HUES48 (cell line): ENCODE measurements at regions not wholly inside any gene's neighbourhood (a gene's known extent, or its start where the extent isn't known, plus 50 kb on each side); places are given as distances from the start of the nearest gene placed in this dataset.
"Not testable (repeated sequence)": the region's sequence is repeated elsewhere in the genome, so short reads cannot be mapped to it uniquely, and the experiment has no call there.

Experiments
- H3K27ac ChIP-seq: one replicate; pipeline ENCODE4 v1.7.0; 2013; ENCODE audit warnings: low read depth, low read length, inconsistent platforms
- H3K27me3 ChIP-seq: 2 replicates; pipeline ENCODE4 v1.6.1; 2013; ENCODE audit warnings: mild to moderate bottlenecking, low read length; ENCODE audit not compliant: control insufficient read depth, insufficient read depth
- H3K36me3 ChIP-seq: 2 replicates; pipeline ENCODE4 v1.6.1; 2013; ENCODE audit warnings: low read length; ENCODE audit not compliant: control insufficient read depth, insufficient read depth
- H3K4me1 ChIP-seq: 2 replicates; pipeline ENCODE4 v1.6.1; 2013; ENCODE audit warnings: mild to moderate bottlenecking, low read length; ENCODE audit not compliant: control insufficient read depth, insufficient read depth
- H3K4me3 ChIP-seq: 2 replicates; pipeline ENCODE4 v1.5.1; 2013; ENCODE audit warnings: mild to moderate bottlenecking, low read depth, low read length
- H3K9ac ChIP-seq: 2 replicates; pipeline ENCODE4 v1.6.1; 2013; ENCODE audit warnings: mild to moderate bottlenecking, low read depth, low read length, moderate library complexity
- H3K9me3 ChIP-seq: 2 replicates; pipeline ENCODE4 v1.6.1; 2013; ENCODE audit warnings: low read length; ENCODE audit not compliant: control insufficient read depth, insufficient read depth

DNA sequence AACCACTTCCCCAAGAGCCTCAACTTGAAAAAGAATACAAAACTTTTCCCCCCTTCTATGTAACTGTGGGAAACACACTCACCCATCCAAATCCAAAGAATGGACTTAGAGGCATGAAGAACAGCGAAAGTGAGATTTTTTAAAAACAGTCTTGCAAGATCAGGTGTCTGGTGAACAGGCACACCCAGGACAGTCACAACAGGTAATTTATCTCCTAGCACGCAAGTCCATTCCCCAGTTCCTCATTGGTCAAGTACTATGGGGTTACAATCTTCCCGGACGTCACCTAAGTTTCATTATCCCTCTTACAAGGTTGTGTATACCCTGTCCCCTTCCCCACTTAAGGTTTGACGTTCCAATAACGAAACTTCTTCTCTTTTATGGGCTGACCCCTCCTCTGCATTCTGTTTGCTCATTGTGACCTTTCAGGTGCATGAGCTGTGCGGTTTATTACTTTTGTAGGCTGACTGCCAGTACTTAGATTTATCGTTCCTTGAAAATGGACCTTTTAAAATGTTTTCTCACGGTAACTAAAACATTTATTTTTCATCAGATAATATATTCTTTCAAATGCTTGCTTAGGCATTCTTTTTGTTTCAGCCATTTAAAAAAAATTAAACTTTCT is 1401.9 kb downstream of the FAM181B start:
- no peak overlapping the region for H3K9ac ChIP-seq
- H3K27me3 ChIP-seq: no peaks in the 10 kb centered on the region
- H3K36me3 ChIP-seq: no peaks in the 10 kb centered on the region
- no peak overlapping the region for H3K4me3 ChIP-seq
- H3K4me1 ChIP-seq: no peaks in the 10 kb centered on the region
- no peak overlapping the region for H3K27ac ChIP-seq
- H3K9me3 ChIP-seq: no peaks in the 10 kb centered on the region

GRCh38 chr11:81331088-81331487 is 1402.6 kb downstream of the FAM181B start:
- no peaks in the 10 kb centered on the region for H3K9me3 ChIP-seq
- H3K9ac ChIP-seq: no peak overlapping the region
- H3K27me3 ChIP-seq: no peaks in the 10 kb centered on the region
- H3K4me1 ChIP-seq: no peaks in the 10 kb centered on the region
- H3K4me3 ChIP-seq: no peak overlapping the region
- no peak overlapping the region for H3K27ac ChIP-seq
- no peaks in the 10 kb centered on the region for H3K36me3 ChIP-seq

DNA sequence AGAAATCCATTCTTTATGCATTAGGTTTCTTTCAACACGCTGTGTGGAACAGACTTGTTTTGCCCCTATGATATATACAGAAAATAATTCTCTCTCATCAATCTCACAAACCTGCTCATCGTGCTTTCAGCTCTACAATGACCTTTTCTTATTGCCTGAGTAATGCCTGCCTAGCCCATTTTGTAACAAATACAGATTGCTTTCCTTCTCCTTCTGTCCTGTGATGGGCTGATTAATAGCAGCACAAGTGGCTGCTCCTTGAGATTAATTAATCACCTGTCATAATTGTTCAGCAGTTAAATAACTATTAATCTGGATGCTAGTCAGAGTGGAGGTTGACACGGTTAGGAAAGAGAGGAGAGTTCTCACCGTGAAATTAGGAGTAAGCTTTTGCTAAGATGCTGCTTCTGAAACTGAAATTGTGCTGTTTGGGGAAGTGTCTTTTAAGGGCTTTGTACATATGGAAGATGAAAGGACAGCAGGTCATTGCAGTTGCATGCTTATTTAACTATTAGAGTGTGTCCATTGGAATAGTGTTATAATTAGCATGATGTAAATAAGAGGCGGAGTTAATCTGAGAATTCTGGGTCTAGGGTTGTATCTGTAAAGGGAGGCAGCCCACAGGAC is 1430.5 kb downstream of the FAM181B start:
- Histone ChIP-seq H3K9ac (no peak overlapping the region), H3K9me3 (no peaks in the 10 kb centered on the region), H3K27ac (no peak overlapping the region), H3K4me1 (no peaks in the 10 kb centered on the region), H3K4me3 (no peak overlapping the region), H3K27me3 (no peaks in the 10 kb centered on the region), H3K36me3 (no peaks in the 10 kb centered on the region)

- Histone ChIP-seq H3K36me3 (no peaks in the 10 kb centered on the region), H3K27ac (no peak overlapping the region), H3K9me3 (no peaks in the 10 kb centered on the region), H3K4me3 (no peak overlapping the region), H3K4me1 (no peaks in the 10 kb centered on the region), H3K27me3 (no peaks in the 10 kb centered on the region), H3K9ac (no peak overlapping the region)
Measured at GRCh38 chr11:81301166-81301830, 1432.4 kb downstream of the FAM181B start.

- Histone ChIP-seq H3K27me3 (no peaks in the 10 kb centered on the region), H3K27ac (no peak overlapping the region), H3K9ac (no peak overlapping the region), H3K36me3 (no peaks in the 10 kb centered on the region), H3K9me3 (no peaks in the 10 kb centered on the region; the same call in 1 of the 2 replicates), H3K4me1 (peaks cover 14% of the 10 kb centered on the region), H3K4me3 (no peak overlapping the region)
Measured at GRCh38 chr11:81286959-81287358, 1446.7 kb downstream of the FAM181B start.

- Histone ChIP-seq H3K27me3 (no peaks in the 10 kb centered on the region), H3K4me3 (no peak overlapping the region), H3K36me3 (no peaks in the 10 kb centered on the region), H3K9me3 (no peaks in the 10 kb centered on the region; the same call in 1 of the 2 replicates), H3K4me1 (peaks cover 14% of the 10 kb centered on the region), H3K27ac (no peak overlapping the region), H3K9ac (no peak overlapping the region)
Measured at GRCh38 chr11:81286550-81286949, 1447.1 kb downstream of the FAM181B start.

- H3K9me3 ChIP-seq, H3K36me3 ChIP-seq, H3K27ac ChIP-seq, H3K9ac ChIP-seq, H3K4me3 ChIP-seq, H3K27me3 ChIP-seq, H3K4me1 ChIP-seq: not testable (repeated sequence)
Measured at GRCh38 chr11:81280228-81280627, 1453.4 kb downstream of the FAM181B start.

DNA sequence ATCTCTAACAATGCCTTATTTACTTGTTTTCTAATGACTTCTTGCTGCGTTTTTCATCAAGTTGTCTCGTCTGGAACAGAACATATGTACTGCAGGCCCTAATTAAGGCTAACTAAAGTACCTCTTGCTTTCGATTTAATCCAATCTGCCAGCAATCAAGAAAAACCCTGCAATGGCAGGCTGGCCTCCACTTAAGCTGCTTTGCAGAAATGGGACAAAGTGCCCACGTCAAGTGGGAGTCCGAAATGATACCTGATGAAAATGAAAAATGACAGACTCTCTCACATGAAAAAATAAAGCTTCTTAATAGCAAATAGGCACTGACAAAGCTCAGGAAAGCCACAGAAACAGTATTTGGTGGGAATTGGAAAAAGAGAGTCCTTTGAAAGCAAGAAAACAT is 1454.7 kb downstream of the FAM181B start:
- Histone ChIP-seq H3K27ac (no peak overlapping the region), H3K4me1 (no peaks in the 10 kb centered on the region), H3K4me3 (no peak overlapping the region), H3K9me3 (no peaks in the 10 kb centered on the region), H3K27me3 (no peaks in the 10 kb centered on the region), H3K9ac (no peak overlapping the region), H3K36me3 (no peaks in the 10 kb centered on the region)

- Histone ChIP-seq H3K9ac (no peak overlapping the region), H3K4me1 (peaks cover 9% of the 10 kb centered on the region; the same call in 1 of the 2 replicates), H3K4me3 (no peak overlapping the region), H3K27me3 (no peaks in the 10 kb centered on the region), H3K9me3 (no peaks in the 10 kb centered on the region), H3K27ac (no peak overlapping the region), H3K36me3 (no peaks in the 10 kb centered on the region)
Measured at GRCh38 chr11:81270686-81271085, 1463.0 kb downstream of the FAM181B start.

GRCh38 chr11:81267246-81267645 is 1466.4 kb downstream of the FAM181B start:
- Histone ChIP-seq H3K27me3 (no peaks in the 10 kb centered on the region), H3K4me3 (no peak overlapping the region), H3K9ac (no peak overlapping the region), H3K4me1 (peaks cover 9% of the 10 kb centered on the region; the same call in 1 of the 2 replicates), H3K9me3 (no peaks in the 10 kb centered on the region), H3K36me3 (no peaks in the 10 kb centered on the region), H3K27ac (no peak overlapping the region)

DNA sequence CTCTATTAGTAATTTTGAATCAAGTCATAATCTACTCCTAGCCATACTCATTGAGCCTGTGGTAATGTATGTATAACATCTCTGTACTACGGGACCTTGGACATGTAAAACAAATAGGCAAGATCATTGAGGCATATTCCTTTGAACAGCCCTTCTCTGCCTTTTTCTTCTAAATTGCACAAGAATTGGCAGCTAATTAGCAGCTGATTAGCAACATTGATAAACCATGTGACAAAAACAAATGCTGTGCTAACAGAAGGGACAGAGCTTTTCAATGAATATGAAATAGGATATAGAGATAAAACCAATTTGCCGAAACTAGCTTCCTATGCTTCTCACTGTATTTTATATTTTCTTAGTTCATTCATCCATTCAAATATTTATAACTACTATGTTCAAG is 1474.2 kb downstream of the FAM181B start:
- Histone ChIP-seq H3K4me1 (no peaks in the 10 kb centered on the region), H3K27ac (no peak overlapping the region), H3K27me3 (no peaks in the 10 kb centered on the region)

More for the DNA sequence above, 1474.2 kb downstream of the FAM181B start:
- H3K36me3 ChIP-seq: no peaks in the 10 kb centered on the region
- no peak overlapping the region for H3K9ac ChIP-seq
- H3K9me3 ChIP-seq: no peaks in the 10 kb centered on the region
- H3K4me3 ChIP-seq: no peak overlapping the region
